ENCODE measurements at regions not wholly inside any gene's neighbourhood (a gene's known extent, or its start where the extent isn't known, plus 50 kb on each side); places are given as distances from the start of the nearest gene placed in this dataset.

- TF ChIP-seq, protein P1, sequence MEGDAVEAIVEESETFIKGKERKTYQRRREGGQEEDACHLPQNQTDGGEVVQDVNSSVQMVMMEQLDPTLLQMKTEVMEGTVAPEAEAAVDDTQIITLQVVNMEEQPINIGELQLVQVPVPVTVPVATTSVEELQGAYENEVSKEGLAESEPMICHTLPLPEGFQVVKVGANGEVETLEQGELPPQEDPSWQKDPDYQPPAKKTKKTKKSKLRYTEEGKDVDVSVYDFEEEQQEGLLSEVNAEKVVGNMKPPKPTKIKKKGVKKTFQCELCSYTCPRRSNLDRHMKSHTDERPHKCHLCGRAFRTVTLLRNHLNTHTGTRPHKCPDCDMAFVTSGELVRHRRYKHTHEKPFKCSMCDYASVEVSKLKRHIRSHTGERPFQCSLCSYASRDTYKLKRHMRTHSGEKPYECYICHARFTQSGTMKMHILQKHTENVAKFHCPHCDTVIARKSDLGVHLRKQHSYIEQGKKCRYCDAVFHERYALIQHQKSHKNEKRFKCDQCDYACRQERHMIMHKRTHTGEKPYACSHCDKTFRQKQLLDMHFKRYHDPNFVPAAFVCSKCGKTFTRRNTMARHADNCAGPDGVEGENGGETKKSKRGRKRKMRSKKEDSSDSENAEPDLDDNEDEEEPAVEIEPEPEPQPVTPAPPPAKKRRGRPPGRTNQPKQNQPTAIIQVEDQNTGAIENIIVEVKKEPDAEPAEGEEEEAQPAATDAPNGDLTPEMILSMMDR (IDR thresholded peaks at IDR 0.05; ENCODE audit: low read length), result no peak
- no peak for TF ChIP-seq EZH2phosphoT487 (IDR thresholded peaks at IDR 0.05; ENCODE audit: low read length)
Measured at GRCh38 chr7:130938661-130939060, 204.7 kb upstream of the KLF14 start.
